ENCODE measurements at regions not wholly inside any gene's neighbourhood (a gene's known extent, or its start where the extent isn't known, plus 50 kb on each side); places are given as distances from the start of the nearest gene placed in this dataset.

- Histone ChIP-seq H2AFZ (ENCODE audit: control insufficient read depth, low read depth, low read length) (no peak overlapping the region), H3K4me1 (ENCODE audit: control insufficient read depth, insufficient read depth, low read length) (no peaks in the 10 kb centered on the region), H3K27me3 (replicated peaks in 1 of 2; ENCODE audit: control insufficient read depth in 2 of 2, insufficient read depth in 2 of 2, low read length in 1 of 2) (no peaks in the 10 kb centered on the region), H3K9ac (ENCODE audit: control insufficient read depth, insufficient read depth, low read length) (no peak overlapping the region), H4K20me1 (ENCODE audit: control insufficient read depth, insufficient read depth) (no peaks in the 10 kb centered on the region), H3K4me3 (no peak overlapping the region), H3K36me3 (ENCODE audit: control insufficient read depth in 2 of 2, insufficient read depth in 2 of 2, low read length in 1 of 2) (no peaks in the 10 kb centered on the region), H3K4me2 (ENCODE audit: control insufficient read depth, insufficient read depth) (no peak overlapping the region), H3K9me3 (replicated peaks; ENCODE audit: control insufficient read depth, insufficient read depth, low read length) (no peaks in the 10 kb centered on the region), H3K79me2 (ENCODE audit: control insufficient read depth, insufficient read depth, low read length) (no peaks in the 10 kb centered on the region), H3K27ac (ENCODE audit: control insufficient read depth, insufficient read depth) (no peak overlapping the region)
- POLR2A ChIA-PET, result no interaction called here
- SMC1A ChIA-PET (ENCODE audit: uncharacterized antibody, unreplicated experiment), result no interaction called here
- 13% methylated on average over 5 of the region's 5 CpGs for WGBS (ENCODE audit: insufficient coverage, insufficient replicate concordance, low lambda C conversion rate, missing lambda C conversion rate)
- intact Hi-C loops (cut with micrococcal nuclease; ENCODE audit: unreplicated experiment), result loop anchor here (10.0 kb wide), 1 partner anchor 589 kb away; no protein-coding TSS in a partner anchor
- DNase-seq (ENCODE audit: low read depth, low spot score) (no peak), FAIRE-seq (no peak), ATAC-seq (no peak)
- no peak for TF ChIP-seq IKZF1 (conservative IDR thresholded peaks at IDR 0.05)
- no peak for TF ChIP-seq POLR2AphosphoS5 (IDR thresholded peaks at IDR 0.05; ENCODE audit: low read length)
- TF ChIP-seq HCFC1 (IDR thresholded peaks at IDR 0.05; ENCODE audit: low read length), result no peak
- no peak for TF ChIP-seq SREBF1 (IDR thresholded peaks at IDR 0.05; ENCODE audit: low read length)
- TF ChIP-seq, protein P1, sequence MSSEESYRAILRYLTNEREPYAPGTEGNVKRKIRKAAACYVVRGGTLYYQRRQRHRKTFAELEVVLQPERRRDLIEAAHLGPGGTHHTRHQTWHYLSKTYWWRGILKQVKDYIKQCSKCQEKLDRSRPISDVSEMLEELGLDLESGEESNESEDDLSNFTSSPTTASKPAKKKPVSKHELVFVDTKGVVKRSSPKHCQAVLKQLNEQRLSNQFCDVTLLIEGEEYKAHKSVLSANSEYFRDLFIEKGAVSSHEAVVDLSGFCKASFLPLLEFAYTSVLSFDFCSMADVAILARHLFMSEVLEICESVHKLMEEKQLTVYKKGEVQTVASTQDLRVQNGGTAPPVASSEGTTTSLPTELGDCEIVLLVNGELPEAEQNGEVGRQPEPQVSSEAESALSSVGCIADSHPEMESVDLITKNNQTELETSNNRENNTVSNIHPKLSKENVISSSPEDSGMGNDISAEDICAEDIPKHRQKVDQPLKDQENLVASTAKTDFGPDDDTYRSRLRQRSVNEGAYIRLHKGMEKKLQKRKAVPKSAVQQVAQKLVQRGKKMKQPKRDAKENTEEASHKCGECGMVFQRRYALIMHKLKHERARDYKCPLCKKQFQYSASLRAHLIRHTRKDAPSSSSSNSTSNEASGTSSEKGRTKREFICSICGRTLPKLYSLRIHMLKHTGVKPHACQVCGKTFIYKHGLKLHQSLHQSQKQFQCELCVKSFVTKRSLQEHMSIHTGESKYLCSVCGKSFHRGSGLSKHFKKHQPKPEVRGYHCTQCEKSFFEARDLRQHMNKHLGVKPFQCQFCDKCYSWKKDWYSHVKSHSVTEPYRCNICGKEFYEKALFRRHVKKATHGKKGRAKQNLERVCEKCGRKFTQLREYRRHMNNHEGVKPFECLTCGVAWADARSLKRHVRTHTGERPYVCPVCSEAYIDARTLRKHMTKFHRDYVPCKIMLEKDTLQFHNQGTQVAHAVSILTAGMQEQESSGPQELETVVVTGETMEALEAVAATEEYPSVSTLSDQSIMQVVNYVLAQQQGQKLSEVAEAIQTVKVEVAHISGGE (CRISPR knock-in tag; IDR thresholded peaks at IDR 0.05), result no peak
- TF ChIP-seq, protein P2, sequence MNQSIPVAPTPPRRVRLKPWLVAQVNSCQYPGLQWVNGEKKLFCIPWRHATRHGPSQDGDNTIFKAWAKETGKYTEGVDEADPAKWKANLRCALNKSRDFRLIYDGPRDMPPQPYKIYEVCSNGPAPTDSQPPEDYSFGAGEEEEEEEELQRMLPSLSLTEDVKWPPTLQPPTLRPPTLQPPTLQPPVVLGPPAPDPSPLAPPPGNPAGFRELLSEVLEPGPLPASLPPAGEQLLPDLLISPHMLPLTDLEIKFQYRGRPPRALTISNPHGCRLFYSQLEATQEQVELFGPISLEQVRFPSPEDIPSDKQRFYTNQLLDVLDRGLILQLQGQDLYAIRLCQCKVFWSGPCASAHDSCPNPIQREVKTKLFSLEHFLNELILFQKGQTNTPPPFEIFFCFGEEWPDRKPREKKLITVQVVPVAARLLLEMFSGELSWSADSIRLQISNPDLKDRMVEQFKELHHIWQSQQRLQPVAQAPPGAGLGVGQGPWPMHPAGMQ (IDR thresholded peaks at IDR 0.05; ENCODE audit: borderline replicate concordance), result no peak
- TF ChIP-seq EP300 (IDR thresholded peaks at IDR 0.05; ENCODE audit: borderline replicate concordance in 1 of 2, control insufficient read depth in 1 of 2, low read depth in 2 of 2, low read length in 2 of 2), result no peak
- no peak for TF ChIP-seq MLLT1 (IDR thresholded peaks at IDR 0.05)
- RAD21 ChIA-PET (ENCODE audit: unreplicated experiment), result no interaction called here
- no TSS peak for BruUV-seq (replicated peaks)
- in situ Hi-C loops (cut with MboI), result no loop called here
- CTCF ChIA-PET, result no interaction called here
Measured at GRCh38 chr2:153786016-153786415, 85.7 kb upstream of the GALNT13 start.
